Upper lobe of right lung (tissue), 1 donor: ENCODE measurements at regions not wholly inside any gene's neighbourhood (a gene's known extent, or its start where the extent isn't known, plus 50 kb on each side); places are given as distances from the start of the nearest gene placed in this dataset.

ENCODE experiments used
- ATAC-seq: fragments of 200-7000 bp; cut with Tn5 transposase; one replicate; pipeline ENCODE4 v1.9.1; 2020; ENCODE audit warnings: mild to moderate bottlenecking, moderate library complexity
- DNase-seq: peaks from one replicate; pipeline ENCODE4 v3.0.0-alpha.2; 2020
- H3K27ac ChIP-seq: fragments of 200-600 bp; one replicate; pipeline ENCODE4 v1.8.0; 2022
- H3K27me3 ChIP-seq: fragments of 200-600 bp; one replicate; pipeline ENCODE4 v1.8.0; 2022; ENCODE audit warnings: mild to moderate bottlenecking
- H3K36me3 ChIP-seq: fragments of 200-600 bp; one replicate; pipeline ENCODE4 v1.8.0; 2022
- H3K4me1 ChIP-seq: fragments of 200-600 bp; one replicate; pipeline ENCODE4 v1.8.0; 2022
- H3K4me3 ChIP-seq: fragments of 200-600 bp; one replicate; pipeline ENCODE4 v1.8.0; 2022; ENCODE audit warnings: mild to moderate bottlenecking
- H3K9me3 ChIP-seq: fragments of 200-600 bp; one replicate; pipeline ENCODE4 v1.8.0; 2022
- intact Hi-C: fragments of 100-400 bp; cut with DNase I; formaldehyde crosslinking; loops from one replicate; pipeline ENCODE4 v1.11.0; 2022
- TF ChIP-seq, protein P1 (sequence below): fragments of 200-600 bp; IDR thresholded peaks from one replicate; pipeline ENCODE4 v1.8.0; 2022; ENCODE audit warnings: antibody characterized with exemption
- donor health status: DM: no; HTN: yes; CAD: no; lungs with severe emphysema.

DNA sequence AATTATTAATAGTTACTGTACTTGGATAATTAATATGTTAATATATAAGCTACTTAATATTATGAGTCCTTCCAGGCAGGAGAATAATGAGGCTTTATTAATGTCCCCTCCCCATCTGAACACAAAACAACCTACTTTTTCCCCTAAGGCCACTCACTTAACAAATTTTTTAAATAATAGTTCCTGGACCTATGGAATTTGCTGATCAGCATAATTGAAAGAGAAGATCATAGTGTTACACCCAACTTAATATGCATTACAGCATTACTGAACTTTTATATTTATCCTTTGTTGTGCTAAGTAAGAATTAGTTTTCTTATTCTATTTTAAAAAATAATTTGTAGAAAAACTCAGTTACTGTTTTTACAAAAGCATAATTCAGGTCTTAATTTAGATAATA is 1537.7 kb upstream of the GOT2 start:
- intact Hi-C loops: no loop called here

DNA sequence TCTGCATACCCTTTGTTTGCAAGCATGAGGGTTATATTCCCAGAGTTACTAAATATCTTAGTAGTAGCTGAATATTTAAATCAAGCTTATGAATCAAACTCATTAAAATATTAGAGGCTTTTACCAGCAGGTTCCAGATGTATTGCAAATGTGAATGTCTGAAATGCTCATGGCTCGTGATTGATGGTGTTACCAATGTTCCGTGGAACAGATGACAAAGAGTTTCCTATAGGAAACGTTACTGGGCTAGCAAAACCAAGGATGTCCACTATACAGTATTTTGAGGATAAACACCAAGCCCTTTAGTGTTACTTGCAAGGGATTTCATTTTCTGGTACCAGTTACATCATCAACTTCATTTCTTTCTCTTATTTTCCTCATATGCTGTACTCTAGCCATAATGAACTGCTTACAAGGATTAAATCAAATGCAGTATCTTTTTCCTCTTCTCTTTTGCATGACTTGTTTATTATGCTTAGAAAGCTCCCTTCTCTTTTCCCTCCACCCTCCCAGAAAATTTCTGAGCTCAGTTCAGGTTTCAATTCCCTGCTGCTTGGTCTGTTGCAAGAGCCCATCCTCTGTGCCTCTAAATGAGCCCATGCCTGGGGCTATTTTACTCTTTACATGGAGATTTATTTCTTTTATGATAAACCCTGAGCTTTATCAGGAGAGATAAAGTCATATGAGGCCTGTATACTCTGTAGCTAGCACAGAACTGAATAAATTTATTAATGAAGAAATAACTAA is 1537.1 kb upstream of the GOT2 start:
- TF ChIP-seq, protein P1, sequence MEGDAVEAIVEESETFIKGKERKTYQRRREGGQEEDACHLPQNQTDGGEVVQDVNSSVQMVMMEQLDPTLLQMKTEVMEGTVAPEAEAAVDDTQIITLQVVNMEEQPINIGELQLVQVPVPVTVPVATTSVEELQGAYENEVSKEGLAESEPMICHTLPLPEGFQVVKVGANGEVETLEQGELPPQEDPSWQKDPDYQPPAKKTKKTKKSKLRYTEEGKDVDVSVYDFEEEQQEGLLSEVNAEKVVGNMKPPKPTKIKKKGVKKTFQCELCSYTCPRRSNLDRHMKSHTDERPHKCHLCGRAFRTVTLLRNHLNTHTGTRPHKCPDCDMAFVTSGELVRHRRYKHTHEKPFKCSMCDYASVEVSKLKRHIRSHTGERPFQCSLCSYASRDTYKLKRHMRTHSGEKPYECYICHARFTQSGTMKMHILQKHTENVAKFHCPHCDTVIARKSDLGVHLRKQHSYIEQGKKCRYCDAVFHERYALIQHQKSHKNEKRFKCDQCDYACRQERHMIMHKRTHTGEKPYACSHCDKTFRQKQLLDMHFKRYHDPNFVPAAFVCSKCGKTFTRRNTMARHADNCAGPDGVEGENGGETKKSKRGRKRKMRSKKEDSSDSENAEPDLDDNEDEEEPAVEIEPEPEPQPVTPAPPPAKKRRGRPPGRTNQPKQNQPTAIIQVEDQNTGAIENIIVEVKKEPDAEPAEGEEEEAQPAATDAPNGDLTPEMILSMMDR: no peak
- no peaks in the 10 kb centered on the region for H3K27me3 ChIP-seq
- no peaks in the 10 kb centered on the region for H3K36me3 ChIP-seq
- no peaks in the 10 kb centered on the region for H3K4me1 ChIP-seq
- no peak for ATAC-seq
- DNase-seq: no peak
- intact Hi-C loops: no loop called here
- no peaks in the 10 kb centered on the region for H3K9me3 ChIP-seq
- no peak overlapping the region for H3K27ac ChIP-seq
- no peak overlapping the region for H3K4me3 ChIP-seq

More for the DNA sequence above, 1537.7 kb upstream of the GOT2 start:
- Histone ChIP-seq H3K4me3 (no peak overlapping the region), H3K4me1 (no peaks in the 10 kb centered on the region), H3K9me3 (no peaks in the 10 kb centered on the region), H3K36me3 (no peaks in the 10 kb centered on the region), H3K27me3 (no peaks in the 10 kb centered on the region), H3K27ac (no peak overlapping the region)
- ATAC-seq (no peak), DNase-seq (no peak)
- TF ChIP-seq, protein P1: no peak

DNA sequence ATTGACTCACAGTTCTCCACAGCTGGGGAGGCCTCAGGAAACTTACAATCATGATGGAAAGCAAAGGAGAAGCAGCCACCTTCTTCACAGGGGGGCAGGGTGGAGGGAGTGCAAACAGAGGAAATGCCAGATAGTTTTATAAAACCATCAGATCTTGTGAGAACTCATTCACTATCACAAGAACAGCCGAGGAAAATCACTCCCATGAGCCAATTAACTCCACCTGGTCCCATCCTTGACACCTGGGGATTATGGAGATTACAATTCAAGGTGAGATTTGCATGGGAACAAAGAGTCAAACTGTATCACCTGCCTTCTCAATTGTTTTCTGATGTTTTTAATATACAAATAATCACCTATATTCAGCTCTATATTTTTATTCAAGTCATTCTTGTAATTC is 1527.3 kb upstream of the GOT2 start:
- no peak overlapping the region for H3K27ac ChIP-seq
- no peak for ATAC-seq
- TF ChIP-seq, protein P1: no peak
- no peaks in the 10 kb centered on the region for H3K4me1 ChIP-seq
- H3K4me3 ChIP-seq: no peak overlapping the region
- DNase-seq: no peak
- no peaks in the 10 kb centered on the region for H3K27me3 ChIP-seq
- intact Hi-C loops: no loop called here
- H3K36me3 ChIP-seq: no peaks in the 10 kb centered on the region
- no peaks in the 10 kb centered on the region for H3K9me3 ChIP-seq

DNA sequence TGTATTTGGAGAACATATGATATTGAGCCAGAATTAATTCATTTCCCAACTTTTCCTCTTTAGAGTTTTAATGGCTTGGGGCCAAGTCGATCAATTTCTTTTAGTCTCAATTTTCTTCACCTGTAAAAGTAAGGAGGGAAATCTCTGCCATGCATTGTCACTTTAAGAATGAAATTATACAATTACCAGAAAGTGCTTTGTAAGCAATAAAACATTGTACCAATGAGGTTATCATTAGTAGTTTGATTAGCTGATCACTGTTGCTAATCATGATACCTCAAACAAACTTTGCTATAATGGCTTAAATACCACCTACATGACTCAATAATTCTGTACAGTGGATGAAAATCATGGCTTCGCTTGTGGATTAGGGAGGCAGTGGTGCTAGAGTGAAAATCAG is 1525.8 kb upstream of the GOT2 start:
- Histone ChIP-seq H3K36me3 (no peaks in the 10 kb centered on the region), H3K9me3 (no peaks in the 10 kb centered on the region), H3K4me1 (no peaks in the 10 kb centered on the region), H3K27me3 (no peaks in the 10 kb centered on the region), H3K27ac (no peak overlapping the region), H3K4me3 (no peak overlapping the region)
- TF ChIP-seq, protein P1: no peak
- intact Hi-C loops: no loop called here
- DNase-seq (no peak), ATAC-seq (no peak)

DNA sequence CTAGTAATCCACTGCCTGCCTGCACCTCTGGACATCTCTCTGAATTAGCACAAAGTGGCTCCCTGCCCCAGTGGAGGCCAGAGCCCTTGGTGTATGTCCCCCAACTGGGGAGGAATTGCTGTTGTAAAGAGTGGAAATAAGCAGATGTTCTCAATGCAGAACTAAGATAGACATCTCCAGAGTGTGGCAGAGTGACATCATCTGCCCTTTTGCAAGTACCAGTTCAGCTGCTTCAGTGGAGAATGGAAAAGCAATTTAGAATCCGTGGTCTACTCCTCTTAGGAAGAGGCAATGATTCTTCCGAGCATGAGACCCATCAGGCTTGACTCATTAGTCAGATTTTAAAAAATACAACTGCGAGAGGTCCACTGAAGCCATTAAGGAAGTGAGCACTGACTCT is 1512.0 kb upstream of the GOT2 start:
- no peaks in the 10 kb centered on the region for H3K9me3 ChIP-seq
- no peaks in the 10 kb centered on the region for H3K36me3 ChIP-seq
- DNase-seq (no peak), ATAC-seq (no peak)
- no peaks in the 10 kb centered on the region for H3K27me3 ChIP-seq
- no peaks in the 10 kb centered on the region for H3K4me1 ChIP-seq
- no peak overlapping the region for H3K27ac ChIP-seq
- intact Hi-C loops: no loop called here
- no peak overlapping the region for H3K4me3 ChIP-seq
- TF ChIP-seq, protein P1: no peak

DNA sequence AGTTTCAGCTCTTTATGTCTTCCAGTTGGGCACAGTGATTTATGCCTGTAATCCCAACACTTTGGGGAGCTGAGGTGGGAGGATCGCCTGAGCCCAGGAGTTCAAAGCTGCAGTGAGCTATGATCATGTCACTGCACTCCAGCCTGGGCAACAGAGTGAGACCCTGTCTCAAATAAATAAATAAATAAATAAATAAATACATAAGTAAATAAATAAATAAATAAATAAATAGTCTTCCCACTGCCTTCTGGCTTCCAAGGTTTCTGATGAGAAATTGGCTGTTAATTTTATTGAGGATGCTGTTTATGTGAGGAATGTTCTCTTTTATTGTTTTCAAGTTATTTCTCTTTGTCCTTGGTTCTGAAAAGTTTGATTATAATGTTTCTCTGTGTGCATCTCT is 1507.6 kb upstream of the GOT2 start:
- H3K9me3 ChIP-seq: no peaks in the 10 kb centered on the region
- intact Hi-C loops: no loop called here
- DNase-seq: no peak
- no peak overlapping the region for H3K4me3 ChIP-seq
- ATAC-seq: no peak
- TF ChIP-seq, protein P1: no peak
- no peaks in the 10 kb centered on the region for H3K27me3 ChIP-seq
- H3K36me3 ChIP-seq: no peaks in the 10 kb centered on the region
- H3K27ac ChIP-seq: no peak overlapping the region
- H3K4me1 ChIP-seq: no peaks in the 10 kb centered on the region
